ENCODE measurements at regions not wholly inside any gene's neighbourhood (a gene's known extent, or its start where the extent isn't known, plus 50 kb on each side); places are given as distances from the start of the nearest gene placed in this dataset.

DNA sequence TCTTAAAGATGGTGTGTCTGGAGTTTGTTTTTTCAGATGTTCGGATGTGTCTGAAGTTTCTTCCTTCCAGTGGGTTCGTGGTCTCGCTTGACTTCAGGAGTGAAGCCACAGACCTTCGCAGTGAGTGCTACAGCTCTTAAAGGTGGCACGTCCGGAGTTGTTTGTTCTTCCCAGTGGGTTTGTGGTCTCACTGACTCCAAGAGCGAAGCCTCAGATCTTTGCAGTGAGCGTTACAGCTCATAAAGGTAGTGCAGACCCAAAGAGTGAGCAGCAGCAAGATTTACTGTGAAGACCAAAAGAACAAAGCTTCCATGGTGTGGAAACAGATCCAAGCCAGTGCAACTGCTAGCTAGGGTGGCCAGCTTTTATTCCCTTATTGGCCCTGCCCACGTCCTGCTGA lies 1430.4 kb upstream of the B3GALT2 start:
- no peak for DNase-seq

DNA sequence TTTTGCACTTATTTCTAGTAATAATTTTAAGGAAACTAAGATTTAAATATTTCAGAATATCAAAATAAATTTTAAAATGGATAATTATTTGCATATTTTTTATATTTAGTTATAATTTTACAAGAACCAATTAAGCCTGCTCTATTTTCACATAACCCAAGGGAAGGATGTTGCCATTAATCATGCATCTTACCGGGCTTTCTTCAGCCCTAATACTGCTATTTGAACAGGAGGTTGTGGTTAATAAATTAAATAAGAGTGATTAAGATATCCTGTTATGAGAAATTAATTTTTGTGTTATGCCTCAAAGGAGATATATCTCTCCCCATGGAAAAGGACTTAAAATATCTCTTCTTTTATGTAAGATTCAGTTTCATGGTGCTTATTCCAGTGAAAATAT lies 1415.8 kb upstream of the B3GALT2 start:
- DNase-seq, result no peak

DNA sequence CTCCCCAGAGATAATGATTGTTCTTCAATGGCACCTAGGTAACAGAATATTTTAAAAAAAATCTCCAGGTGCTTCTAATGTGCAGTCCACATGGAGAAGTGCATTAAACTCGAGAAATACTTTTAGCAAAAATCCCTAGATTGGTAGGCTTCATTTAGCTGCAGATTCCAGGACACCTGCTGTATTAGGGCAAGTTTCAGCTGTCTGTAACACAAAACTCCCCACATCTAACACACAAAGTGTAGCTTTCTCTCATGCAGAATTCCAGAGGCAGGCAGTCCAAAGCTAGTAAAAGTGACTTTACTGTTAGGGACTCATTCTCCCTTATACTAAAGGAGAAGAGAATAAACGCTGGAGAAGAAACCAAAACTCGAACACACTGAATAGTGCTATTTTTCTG lies 1414.3 kb upstream of the B3GALT2 start:
- no peak for DNase-seq

DNA sequence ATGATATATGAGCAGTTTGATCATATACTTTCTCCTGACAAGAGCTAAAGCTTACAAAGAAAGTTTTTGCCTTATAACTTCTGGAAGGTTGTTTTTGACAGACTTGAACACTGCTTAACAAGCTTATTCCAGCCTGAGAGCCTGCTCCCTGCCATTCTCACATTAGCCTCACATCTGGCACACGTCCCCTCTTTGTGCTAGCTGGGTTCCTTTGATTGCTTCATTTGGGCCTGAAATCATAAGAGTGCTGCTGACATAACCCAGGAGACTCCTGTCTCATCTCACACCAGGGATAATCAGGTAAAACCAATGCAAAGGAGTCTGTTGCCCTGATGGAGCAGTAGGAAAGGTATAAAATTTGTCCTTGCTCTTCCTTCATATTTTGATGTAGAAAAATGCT lies 1411.7 kb upstream of the B3GALT2 start:
- no peak for DNase-seq

DNA sequence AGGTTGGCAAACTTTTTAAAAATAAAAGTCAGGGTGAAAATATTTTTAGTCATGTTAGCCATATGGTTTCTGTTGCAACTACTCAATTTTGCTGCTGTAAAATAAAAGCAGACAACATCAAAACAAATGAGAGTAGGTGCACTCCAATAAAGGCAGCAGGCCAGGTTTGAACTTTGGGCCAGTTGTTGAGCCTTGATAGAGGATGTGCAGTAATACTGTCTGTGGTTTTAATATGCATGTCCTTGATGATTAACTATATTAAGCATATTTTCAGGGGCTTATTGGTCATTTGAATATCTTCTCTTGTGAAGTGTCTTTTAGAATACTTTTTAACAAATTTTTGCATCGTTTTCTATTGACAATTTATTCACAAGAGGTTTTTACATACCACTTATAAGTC lies 1399.9 kb upstream of the B3GALT2 start:
- no peak for DNase-seq

DNA sequence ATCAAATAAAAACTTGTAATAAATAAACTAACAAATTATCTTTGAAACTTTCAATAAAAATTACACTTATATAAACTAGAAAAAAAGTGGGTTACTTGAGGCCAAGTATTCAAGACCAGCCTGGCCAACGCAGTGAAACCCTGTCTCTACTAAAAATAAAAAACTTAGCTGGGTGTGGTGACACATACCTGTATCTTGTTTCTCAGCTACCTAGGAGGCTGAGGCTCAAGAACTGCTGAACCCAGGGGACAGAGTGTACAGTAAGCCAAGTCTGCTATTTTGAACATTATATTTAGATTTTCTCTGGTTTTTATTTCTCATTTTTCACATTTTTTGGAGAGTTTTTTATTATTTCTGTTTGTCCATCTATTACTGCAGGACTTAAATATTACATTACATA lies 1397.6 kb upstream of the B3GALT2 start:
- DNase-seq, result no peak

DNA sequence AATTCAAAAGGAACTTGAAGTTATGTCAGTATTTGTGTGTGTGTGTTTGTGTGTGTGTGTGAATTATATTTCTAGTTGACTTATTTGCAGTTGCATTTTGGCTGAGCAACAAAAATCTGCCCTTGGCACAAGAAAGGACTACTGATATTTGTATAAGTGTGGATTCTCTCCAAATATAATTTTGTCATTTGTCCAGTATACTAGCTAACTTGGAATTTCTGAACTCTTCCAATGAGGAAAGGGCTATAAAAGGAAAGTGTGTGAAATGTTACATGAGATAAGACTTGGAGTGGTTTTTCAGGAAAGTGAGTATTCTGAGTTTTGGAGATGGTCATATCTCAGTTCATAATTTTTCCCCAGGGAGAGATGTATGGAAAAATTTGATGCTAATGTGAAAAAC lies 1384.1 kb upstream of the B3GALT2 start:
- DNase-seq, result no peak

DNA sequence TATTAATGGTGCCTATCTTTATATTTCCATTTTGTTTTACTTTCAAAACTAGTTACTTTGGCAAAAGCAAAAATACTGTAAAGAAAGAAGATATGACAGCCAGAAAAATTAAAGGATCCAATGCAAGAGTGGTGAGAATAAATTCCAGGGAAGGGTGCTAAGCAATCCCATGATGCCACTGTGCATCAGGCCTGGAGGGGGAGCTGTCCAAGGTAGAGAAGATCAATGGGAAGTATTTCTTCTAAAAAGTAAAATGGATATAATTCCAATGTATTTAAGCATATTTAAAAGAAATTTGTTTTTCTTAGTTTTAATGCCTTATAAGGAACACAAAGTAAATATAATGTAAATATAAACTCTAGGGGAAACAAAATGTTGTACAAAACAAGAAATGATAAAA lies 1382.2 kb upstream of the B3GALT2 start:
- no peak for DNase-seq

DNA sequence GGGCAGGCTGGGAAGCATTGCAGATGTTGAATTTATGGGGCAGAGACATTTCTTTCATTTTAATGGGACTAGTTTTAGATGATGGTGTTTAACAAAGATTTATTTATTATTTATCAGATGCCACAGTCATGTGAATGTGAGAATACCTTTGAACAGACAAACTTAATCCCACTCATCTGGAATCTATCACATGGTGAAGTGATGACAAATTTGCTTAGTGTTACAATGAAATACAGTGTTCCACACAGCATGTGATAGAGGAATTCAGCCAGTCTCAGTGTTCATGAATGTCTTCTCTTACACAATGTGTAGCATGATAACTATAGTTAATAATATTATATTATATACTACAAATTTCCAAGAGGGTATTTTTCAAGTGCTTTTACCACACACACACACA lies 1361.7 kb upstream of the B3GALT2 start:
- DNase-seq, result no peak

DNA sequence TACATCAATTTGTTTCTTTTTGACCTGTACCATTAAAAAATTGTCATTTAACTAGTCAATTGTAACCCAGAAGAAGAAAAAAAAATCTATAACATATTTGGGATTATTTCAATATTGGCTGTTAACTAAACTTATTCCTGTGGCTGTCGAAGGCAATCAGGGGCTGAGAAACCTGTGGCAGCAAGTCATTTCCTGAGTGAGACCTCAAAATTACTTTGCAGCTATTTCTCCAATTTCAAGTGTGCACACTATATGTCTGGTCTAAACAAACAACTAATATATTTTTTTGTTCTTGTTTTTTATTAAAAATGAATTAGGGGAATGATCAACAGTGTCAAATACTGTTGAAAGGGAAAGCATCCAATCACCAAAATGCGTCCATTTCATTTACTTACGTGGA lies 1357.6 kb upstream of the B3GALT2 start:
- no peak for DNase-seq

DNA sequence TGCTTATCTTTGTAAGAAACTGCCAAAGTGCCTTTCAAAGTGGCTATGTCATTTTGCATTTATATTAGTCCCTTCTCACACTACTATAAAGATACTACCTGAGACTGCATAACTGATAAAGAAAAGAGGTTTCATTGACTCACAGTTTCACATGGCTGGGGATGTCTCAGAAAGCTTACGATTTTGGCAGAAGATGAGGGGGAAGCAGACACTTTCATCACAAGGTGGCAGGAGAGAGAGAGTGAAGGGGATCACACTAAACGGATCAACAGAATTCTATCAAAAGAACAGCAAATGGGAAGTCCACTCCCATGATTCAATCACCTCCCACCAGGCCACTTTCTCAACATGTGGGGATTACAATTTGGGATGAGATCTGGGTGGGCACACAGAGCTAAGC lies 1352.0 kb upstream of the B3GALT2 start:
- no peak for DNase-seq

DNA sequence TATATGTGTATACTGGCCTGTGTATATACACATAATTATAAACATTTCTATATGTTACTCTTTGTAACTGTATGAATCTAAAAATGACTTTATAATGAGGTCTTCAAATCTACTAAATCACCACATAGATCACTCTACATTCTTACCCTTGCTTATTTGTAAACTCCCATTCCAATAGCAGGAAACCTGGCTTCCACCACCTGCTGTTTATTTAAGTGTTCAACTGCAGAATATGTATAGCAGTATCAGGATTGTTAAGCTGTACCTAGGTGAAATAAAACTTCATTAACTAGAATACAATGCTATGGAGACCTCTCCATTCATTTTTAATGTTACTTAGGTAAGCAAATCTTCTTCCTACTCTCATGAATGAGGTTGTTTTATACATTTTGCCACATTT lies 1351.1 kb upstream of the B3GALT2 start:
- no peak for DNase-seq

DNA sequence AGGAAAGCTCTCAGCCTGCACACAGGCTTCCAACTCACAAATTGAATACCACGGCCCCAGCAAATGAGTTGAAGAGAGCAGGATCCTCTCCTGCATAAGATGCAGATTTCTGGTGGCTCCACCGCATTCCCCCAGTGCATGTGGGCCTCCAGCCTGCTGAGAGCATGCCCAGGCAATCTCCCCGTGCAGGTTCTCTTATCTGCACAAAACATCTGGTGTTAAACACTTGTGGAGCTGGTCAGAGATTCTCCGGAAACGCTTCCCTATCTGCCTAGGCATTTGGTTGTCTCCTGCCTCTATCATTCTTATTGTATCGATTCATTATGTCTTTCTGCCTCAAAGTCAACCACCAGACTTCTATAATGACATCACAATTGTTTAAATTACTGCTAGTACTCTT lies 1349.0 kb upstream of the B3GALT2 start:
- no peak for DNase-seq

DNA sequence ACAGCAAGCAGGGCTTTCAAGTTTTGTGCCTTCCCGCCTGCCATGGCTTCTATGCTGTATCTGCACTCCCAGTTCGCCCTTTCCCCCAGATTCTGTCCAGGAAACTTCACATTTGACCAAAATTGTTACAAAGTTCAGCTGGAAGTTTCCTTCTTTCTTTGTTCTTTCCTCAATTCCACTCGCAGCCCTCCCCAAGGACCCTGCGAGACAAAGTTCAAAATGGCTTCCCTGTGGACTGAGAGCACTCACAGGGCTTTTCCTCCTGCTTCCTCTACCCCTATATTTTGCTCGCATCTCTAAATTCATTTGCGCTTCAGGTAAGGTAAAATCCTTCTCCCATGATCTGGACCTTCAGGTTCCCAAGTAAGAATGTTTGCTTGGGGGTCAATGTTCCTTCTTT lies 1348.4 kb upstream of the B3GALT2 start:
- no peak for DNase-seq

DNA sequence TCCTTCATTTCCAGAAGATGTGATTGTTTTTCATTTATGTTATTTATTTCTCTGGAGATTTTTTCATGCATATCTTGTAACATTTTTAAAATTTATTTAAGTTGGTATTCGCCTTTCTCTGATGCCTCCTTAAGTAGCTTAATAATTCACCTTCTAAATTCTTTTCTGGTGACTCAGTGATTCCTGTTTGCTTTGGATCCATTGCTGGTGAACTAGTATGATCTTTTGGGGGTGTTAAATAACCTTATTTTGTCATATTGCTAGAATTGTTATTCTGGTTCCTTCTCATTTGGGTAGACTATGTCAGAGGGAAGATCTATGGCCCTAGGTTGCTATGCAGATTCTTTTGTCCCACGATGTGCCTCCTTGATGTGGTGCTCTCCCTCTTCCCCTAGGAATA lies 1347.2 kb upstream of the B3GALT2 start:
- DNase-seq, result no peak

DNA sequence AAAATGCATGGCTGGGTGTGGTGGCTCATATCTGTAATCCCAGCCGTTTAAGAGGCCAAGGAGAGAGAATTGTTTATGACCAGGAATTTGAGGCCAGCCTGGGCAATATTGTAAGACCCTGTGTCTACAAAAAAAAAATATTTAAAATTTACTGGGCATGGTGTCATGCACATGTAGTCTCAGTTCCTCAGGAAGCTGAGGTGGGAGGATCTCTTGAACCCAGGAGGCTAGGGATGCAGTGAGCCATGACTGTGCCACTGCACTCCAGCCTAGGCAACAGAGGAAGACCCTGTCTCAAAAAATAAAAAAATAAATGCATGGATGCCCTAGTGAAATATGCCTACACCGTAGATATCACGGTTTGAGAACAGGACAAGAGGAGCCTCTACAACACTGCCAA lies 1331.2 kb upstream of the B3GALT2 start:
- DNase-seq, result no peak

DNA sequence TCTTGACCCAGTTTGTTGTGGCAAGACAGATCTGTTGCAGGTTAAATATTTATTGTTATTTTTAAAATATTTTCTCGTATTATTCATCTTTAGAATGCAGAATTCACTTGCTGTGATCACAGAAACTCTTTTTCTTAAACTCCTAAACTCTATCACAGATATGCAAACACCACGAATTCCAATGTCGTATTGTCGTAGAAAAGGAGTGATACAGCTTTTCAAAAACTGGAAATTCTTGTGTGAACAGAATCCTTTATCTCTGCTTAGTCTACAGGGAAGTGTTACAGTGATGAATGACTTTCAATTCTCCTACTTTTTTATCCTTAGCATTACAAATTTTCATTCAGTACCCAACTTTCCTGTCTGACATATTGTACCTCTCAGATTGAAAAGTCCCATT lies 1329.5 kb upstream of the B3GALT2 start:
- DNase-seq, result no peak

DNA sequence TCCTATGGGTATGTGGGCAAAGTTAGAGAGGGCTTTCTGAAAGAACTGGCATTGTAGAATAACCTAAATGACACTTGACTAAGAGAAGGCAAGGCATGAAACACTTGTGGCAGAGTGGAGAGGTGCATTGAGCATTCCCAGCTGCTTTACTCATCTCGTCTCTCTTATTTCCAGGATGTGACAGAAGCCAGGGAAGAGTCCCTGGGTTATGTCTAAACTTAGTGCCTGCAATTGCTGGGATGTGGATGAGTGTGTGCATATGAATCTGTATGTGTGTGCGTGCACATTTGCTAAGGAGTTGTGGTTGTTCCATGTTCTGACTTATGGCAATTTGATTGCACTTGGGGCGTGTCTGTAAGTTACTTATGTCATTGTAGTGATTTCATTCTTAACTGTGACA lies 1326.5 kb upstream of the B3GALT2 start:
- DNase-seq, result no peak

DNA sequence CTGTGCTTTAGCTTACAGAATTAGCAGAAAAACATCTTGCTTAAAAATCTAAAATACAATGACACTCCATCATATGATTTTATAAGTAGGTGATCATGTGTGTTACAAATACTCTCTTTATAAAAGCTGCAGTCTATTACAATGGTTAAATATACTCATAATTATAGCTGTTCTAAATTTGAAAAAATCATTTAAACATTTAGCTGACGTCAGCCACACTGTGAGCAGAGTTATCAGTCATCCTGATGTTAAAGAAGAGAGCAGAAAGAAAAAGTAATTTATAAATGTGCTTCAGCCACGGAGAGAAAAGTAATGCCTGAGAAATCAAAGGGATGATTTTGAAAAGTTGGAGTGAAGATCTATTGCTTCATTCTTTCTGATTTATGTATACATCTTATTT lies 1325.9 kb upstream of the B3GALT2 start:
- no peak for DNase-seq

DNA sequence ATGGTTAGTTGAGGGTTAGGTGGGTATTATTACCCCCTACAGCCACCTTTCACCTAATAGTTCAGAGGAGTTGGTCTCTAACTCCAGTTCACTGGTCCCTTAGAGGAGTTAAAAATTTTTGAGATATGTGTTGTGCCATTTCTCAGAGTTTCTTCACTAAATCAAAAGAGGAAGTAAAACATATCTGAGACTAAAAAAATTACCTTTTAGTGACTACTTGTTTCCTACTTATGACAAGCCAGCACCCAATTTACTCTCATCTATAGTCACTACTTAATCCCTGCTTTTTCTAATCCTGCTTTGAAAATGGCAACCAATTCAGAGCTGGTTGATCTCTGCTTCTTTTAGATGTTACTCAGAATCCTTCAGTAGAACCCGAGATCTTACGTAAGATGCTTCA lies 1316.8 kb upstream of the B3GALT2 start:
- no peak for DNase-seq

DNA sequence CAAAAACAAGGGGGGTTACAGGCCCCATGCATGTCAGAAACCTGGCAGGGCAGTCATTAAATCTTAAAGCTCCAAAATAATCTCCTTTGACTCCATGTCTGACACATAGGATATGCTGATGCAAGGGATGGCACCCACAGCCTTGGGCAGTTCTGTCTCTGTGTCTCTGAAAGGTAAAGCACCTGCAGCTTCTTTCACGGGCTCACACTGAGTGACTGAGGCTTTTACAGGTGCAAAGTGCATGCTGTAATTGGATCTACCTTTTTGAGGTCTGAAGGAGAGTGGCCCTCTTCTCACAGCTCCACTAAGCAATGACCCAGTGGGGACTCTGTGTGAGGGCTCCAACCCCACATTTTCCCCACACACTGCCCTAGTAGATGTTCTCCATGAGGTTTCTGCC lies 1309.0 kb upstream of the B3GALT2 start:
- no peak for DNase-seq

DNA sequence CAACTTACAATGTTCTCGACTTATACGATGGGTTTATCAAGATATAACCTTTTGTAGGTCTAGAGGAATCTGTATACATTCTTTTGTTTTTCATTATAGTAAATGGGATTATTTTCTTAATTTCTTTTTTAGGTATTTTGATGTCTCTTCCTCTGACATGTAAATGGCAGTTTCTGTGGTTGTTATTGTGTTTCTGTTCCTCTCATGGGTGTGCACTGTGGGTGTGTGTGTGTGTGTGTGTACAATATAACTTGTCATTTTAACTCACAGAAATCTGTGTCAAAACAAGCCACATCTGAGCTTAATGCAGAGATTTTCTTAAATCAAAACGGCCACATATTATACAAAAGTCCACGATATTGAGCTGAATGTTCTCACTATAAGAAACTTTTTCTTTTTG lies 1300.8 kb upstream of the B3GALT2 start:
- DNase-seq, result no peak

DNA sequence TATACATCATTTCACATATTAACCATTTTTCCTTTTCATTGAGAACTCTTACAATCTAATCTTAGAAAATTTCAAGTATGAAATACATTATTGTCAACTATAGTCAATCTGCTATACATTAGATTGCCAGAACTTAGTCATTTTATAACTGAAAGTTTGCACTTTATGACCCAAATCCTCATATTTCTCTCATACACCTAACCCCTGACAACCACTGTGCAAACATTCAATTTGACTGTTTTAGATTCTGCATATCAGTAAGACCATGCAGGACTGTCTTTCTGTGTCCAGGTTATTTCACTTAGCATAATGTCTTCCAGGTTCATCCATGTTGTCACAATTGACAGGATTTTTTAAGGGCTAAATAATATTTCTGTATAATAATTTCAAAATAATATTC lies 1299.0 kb upstream of the B3GALT2 start:
- DNase-seq, result no peak

DNA sequence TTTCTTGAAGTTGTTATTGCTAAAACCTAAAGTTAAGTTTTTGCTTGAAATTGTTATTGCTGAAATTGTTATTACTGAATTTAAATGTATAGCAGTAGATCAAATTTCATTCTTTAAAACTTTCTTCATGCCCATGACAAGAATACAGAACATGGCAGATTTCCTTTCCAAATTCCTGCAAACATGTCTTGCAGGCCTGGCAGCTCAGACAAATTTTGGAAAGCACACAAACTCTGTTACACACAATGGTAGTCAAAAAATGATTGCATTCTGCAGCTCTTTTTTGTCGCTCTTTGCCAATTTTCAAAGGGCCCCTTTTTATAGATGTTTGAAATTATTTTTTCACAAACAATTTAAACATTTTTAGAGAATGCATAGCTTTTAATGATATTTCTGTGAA lies 1292.3 kb upstream of the B3GALT2 start:
- no peak for DNase-seq

DNA sequence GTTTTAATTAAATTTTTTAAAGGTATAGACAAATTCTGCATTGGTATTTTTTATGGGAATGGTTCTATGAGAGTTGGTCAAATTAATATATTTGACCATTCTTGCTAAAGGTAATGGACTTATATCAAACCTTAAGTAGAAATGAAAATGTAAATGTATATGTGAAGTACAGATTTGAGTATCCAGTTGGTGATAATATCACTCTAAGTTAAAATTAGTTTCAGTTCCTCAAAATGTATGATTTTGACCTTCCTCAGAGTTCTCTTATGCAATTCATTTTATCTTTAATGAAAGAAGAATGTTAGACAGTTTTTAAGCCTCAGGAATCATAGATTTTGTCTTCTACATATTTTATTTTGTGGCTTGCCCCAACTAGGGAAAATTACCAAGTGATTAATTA lies 1291.5 kb upstream of the B3GALT2 start:
- DNase-seq, result no peak

DNA sequence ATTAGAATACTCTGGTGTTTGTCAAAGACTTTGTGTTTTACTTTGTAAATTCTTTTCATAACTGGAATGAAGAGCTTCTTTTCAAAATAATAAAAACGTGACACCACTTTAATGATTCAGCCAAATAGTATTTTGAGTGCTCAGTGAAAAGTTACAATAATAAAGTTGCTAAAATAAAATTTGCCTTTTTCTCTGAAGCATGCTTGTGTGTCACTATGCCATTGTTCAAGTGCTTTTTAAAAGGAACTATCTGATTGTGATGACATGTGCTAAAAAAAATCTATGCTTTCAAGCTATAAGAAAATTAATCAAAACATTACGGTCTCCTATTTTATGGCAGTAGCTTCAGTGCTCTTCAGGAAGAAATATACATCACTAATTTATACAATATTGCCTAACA lies 1290.5 kb upstream of the B3GALT2 start:
- DNase-seq, result no peak

DNA sequence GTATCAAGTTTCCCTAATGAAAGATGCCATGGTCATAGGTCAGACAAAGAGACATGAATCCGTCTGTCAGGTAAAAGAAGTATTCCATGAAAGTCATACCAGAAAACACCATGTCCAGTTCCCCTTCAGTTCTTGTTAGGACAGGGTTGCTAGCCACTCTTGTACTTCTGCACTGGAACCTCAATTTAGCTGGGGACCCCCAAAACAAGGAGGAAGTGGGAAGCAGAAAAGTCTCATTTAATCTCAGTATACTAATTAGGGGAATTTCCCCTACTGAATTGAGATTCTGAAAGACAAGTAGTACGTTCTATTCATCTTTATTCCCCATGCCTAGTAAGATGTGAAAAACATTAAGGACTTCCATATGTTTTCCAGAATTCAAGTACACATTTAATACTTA lies 1289.9 kb upstream of the B3GALT2 start:
- no peak for DNase-seq
